ENCODE measurements at regions not wholly inside any gene's neighbourhood (a gene's known extent, or its start where the extent isn't known, plus 50 kb on each side); places are given as distances from the start of the nearest gene placed in this dataset.

DNA sequence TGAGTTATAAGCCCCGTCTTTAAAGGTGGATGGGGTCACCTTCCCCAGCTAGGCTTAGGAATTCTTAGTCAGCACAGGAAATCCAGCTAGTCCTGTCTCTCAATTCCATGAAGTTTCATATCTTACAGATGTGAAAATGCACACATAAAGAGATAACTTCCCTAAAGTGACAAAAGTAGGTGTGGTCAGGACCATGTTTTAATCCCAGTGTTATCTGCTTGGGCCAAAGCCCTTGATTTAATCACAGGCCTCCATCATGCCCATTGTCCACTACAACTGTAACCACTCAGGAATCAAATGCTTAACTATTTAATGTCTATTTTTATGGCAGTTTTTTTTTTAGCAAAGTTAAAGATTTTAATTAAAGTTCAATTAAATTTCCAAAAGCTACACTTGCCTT, 194.4 kb upstream of the BTG1 start:
- no peak for DNase-seq

DNA sequence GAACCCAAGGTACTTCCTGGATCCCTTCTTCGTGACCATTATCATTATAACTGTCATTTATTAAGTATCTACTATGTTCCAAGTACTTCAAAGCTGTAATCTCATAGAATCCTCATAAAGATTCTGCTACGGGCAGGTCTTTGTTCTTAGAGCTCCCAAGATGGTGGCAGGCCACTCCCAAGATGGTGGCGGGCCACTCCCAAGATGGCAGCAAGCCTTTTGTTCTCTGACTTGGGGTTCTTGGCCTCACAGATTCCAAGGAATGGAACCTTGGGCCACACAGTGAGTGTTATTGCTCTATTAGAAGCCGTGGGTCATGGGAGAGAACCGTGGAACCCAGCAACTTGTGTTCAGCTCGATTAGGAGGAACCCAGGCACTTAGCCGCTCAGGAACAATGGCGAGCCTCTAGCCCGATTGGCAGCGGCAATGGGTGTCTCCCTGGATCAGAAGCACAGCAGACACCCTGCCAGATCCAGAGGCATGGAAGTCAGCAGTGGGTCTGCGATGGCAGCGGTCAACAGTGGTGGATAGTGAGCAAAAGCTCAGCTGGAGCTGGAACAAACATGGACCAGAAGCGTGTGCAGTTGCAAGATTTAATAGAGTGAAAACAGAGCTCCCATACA, 193.7 kb upstream of the BTG1 start:
- no peak for DNase-seq

DNA sequence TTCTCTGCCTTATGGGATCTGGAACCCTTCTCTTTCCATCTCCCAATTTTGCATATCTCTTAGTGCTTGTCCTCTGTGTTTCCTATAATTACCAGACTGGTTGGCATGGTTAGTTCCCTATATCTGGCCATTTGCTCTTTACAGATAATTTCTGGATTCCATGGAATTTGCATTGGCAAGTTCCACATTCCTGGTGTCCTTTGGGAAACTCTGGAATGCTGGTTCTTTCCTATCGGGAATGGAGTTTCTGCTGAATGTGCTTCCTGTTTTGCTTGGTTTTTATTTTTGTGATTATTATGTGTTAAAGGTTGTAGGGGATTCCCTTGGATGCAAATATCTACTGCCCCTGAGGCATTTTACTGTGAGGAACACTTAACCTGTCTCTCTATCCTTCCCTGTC, 193.0 kb upstream of the BTG1 start:
- DNase-seq: no peak

DNA sequence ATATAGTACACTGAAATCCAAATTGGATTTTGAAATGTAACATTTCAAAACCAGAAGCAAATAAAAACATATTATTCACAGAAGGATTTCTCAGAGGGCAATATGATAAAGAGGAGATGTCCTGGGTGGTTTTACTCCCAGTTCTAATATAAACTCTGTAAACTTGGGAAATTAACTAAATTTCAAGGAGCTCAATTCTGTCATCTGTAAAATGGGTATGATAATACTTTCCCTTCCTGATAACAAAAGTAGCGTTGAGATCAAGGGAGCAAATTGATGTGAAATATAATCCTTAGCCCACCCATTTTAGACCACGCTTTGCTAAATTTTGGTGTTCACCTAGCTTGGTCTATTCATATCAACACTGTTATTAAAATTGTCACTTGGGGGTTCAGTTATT, 192.5 kb upstream of the BTG1 start:
- DNase-seq: no peak

DNA sequence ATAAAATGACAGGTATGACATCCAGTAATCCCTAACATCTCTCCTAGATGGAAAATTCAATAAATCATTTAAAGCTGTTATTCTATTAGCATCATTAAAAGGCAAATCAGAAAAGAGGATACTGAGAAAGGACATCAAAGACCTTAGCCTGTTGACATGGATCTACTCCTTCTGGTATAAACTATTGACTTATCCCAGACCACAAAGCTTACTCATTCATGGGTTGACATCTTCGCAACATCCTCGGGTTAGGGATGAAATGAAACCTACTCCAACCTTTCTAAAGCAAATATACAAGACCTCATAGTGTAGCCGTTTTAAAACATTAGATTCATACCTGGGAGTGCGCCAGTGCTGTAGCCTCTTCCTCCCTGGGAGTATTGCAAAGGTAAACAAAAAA, 191.5 kb upstream of the BTG1 start:
- DNase-seq: no peak

DNA sequence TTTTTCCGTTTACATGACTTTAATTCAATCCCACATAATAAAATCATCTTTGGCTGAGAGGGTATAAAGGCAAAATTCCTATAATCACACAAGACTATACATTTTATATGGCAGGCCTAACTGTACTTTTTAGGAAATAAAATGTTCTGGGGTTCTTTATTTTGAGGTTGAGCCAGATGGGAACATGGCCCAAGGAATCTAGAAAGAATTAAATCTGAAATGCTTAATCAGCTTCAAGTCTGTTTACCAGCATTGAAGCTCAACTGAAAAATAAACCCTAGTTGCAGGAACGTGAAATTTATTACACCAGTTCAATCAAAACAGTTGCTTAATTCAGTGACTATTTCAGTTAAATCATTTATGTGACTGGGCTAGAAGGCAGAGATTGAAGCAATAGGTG, 191.0 kb upstream of the BTG1 start:
- no peak for DNase-seq

DNA sequence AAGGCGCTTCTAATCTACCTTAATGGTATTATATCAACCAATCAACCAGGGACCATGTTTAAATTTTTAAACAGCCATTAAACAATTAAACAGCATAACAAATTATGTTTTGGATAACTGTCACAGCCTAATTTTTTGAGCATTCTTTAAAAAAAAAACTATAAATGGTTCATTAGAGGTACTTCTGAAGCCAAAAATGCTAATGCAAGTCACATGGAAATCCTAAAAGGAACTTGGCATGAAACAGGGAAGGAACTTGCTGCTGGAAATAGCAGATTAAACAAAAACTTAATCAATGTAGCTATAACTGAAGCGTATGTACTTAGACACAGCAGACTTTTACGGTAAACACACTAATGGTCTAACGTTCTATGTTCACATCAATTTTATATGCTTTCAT, 190.2 kb upstream of the BTG1 start:
- DNase-seq: no peak

DNA sequence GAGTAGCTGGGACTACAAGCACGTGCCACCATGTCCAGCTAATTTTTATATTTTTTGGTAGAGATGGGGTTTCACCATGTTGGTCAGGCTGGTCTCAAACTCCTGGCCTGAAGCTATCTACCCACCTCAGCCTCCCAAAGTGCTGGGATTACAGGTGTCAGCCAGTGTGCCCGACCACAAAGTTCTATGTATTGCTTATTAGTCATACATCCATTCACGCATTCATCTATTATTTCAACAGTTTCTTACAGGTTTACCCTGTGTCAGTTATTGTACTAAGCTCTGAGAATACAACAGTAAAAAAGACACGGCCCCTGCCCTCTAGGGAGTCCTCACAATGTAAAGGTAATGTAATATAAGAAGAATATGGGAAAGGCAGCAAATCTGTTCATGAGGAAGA, 188.9 kb upstream of the BTG1 start:
- DNase-seq: no peak

DNA sequence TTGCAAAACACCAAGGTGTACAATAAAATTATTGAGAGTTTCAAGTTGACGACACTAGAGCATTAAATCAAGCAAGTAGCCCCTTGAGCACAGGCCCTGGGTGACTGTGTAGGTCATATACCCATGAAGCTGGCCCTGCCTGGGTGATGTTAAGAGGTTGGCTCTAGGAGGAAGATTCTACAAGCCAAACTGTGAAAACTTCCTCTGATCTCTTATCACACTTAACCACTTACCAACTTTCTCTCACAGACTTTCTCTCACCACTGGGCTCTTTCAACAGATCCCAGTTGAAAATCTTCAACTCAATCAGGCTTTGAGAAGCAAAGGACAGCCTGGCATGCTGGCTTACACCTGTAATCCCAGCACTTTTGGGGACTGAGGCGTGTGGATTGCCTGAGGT, 186.9 kb upstream of the BTG1 start:
- no peak for DNase-seq

DNA sequence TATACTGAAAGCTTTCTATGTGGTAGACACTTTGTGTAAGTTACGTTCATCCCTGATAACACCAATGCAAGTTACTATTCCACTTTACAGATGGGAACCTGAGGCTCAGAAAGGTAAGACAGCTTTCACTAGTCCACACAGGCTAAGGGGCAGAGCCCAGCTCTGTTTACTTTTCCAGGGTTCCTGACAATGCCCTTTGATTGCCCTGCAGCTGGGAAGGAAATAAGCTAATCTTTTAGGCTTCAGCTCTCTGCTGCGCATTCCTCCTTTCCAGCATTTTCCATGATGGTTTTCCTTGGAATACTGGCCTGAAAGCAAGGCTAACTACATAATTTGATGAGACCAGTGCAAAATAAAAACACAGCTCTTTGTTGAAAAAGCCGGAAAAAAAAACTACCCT, 185.7 kb upstream of the BTG1 start:
- DNase-seq: no peak

DNA sequence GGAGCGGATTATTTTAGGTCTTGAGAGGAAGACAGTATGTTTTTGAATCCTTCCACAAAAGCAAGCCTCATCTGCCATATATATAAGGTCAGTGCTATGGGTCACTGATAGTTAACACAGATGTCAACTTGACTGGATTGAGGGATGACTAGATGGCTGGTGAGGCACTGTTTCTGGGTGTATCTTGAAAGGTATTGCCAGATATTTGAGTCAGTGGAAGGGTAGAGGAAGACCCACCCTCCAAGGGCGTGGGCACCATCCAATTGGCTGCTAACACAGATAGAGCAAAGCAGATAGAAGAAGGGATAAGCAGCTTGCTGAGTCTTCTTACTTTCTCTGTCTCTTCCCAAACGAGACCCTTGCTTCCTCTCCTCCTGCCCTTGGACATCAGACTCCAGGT, 185.0 kb upstream of the BTG1 start:
- DNase-seq: no peak

DNA sequence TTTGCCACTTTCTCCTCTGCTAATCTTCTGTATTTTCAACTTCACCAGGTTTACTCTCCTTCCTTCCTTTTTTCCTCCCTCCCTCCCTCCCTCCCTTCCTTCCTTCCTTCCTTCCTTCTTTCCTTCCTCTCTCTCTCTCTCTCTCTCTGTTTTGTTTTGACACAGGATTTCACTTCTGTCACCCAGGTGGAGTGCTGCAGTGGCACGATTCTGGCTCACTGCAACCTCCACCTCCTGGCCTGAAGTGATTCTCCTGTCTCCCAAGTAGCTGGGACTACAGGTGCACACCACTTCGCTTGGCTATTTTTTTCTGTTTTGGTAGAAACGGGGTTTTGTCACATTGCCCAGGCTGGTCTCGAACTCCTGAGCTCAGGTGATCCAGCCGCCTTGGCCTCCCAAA, 181.2 kb upstream of the BTG1 start:
- DNase-seq: no peak

DNA sequence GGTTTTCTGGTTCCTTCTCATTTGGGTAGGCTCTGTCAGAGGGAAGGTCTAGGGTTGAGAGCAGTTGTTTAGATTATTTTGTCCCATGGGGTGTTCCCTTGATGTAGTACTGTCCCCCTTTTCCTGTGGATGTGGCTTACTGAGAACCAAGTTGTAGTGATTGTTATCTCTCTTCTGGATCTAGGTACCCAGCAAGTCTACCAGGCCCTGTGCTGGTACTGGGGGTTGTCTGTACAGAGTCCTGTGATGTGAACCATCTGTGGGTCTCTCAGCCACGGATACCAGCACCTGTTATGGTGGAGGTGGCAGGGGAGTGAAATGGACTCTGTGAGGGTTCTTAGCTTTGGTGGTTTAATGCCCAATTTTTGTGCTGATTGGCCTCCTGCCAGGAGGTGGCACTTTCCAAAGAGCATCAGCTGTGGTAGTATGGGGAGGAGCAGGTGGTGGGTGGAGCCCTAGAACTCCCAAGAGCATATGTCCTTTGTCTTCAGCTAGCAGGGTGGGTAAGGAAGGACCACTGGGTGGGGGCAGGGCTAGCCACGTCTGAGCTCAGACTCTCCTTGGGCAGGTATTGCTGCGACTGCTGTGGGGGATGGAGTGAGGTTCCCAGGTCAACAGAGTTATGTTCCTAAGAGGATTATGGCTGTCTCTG, 179.3 kb upstream of the BTG1 start:
- no peak for DNase-seq

DNA sequence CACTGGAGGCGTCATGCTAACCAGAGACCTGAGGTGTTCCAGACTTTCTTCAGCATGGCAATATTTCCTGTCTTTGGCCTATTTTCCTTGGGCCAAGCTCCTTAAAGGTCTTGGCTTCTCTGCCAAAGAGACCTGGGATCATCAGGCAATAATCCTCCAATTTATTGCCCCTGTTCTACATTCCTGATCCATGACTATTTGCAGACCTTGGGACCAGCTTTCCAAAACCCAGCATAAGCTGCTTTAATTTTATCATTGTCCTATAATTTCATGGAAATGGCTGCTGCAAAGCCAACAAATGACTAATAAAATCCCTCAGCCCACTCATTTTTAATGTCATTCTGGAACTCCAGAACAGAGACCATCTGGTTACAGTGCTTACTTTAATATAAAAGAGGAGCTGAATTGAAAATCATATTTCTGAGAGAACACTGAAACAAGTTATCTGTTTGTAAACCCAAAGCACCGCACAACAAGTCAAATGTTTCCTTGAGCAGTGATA, 166.9 kb upstream of the BTG1 start:
- DNase-seq: no peak

DNA sequence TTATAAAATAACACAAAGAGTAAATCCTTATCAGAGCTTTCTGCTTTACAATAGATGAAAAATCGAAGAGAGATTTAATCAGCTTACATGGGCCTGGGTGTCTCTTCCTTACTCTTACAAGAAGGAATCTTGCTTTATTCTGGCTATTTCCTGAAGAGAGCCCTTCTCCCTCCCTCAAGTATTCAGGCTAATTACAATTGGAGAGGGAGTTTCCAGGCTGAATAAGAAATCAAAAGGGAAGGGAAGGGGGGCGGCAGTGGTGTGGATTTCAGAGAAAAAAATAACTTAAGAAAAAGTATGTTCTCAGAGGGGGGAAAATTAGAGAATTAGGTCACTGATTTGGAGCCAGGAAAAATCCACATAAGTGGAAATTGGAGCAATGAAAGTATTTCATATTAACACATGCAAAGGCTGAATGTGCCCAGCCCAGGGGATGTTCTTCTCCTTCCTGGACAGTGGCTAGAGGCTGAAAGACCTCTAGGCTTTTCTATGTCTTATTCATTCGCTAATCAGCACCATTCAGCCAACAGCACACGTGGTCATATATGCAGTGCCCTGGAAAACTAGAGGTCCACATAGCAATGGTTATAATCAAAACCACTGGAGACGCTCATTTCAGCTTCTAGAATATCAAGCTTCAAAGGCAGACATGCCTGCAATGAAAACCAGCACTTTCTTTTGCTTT, 158.9 kb upstream of the BTG1 start:
- no peak for DNase-seq

DNA sequence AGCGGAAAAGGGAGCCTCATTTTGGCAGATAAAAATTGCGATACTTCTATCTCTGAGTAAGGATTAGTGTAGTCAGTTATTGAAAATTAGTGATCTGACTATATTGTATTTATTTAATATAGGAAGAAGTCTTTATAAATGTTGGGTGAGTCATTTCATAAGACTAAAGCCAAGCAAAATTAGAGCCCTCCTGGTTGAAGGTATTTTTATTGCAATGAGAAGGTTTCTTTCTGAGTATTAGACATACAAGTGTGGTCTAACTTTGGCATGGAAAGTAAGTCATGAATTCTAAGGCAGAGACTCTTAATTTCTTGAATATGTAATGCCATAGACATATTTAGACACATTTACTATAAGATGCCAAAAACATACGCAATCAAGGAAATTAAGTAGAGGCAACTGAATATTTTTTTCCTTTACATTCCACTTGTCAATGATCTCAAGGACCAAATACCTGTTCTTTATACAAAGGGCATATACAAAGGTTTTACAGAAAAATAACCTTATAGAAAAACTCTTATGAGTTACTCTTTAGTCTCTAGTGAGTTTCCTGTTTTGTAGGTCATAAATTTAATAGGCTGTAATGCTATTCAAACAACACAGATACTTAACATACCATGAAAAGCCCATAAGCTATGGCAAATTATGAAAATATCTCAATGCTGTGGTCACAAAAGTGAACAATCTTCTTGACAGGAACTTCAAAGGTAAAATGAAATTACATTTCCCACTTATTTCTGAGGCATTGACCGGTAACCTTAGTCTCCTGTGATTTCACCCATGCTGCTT, 156.6 kb upstream of the BTG1 start:
- no peak for DNase-seq

DNA sequence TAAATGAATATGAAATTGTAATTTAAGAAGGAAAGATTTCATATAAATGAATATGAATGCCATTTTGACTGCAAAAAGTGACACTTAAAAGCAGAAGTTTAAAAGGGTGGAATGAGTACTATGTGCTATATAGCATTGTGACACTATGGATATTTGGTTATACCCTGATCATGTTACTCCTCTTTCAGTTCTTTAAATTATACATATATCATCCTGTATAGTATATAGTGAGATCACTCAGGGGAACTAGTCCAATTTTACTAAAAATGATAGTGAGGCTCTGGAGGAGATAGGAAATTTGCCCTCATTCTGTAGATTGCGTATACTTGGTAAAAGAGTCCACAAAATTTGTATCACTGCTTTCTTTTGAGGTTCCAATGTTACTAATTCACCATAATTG, 155.7 kb upstream of the BTG1 start:
- no peak for DNase-seq

DNA sequence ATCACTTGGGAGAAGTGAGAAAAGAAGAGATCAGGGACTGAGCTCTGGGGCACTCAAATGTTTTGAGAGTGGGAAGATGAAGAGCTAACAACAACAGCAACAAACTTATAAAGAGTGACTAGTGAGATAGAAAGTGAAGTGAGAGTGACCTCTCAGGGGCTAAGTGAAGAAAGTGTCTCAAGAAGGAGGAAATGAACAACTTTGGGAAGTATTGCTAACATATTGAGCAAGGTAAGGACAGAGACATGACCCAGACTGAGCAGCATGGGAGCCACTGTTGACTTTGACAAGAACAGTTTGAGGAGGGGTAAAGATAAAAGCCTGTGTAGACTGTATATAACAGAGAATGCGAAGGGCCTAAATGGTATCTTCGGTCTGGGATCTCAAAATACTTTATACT, 155.1 kb upstream of the BTG1 start:
- no peak for DNase-seq

DNA sequence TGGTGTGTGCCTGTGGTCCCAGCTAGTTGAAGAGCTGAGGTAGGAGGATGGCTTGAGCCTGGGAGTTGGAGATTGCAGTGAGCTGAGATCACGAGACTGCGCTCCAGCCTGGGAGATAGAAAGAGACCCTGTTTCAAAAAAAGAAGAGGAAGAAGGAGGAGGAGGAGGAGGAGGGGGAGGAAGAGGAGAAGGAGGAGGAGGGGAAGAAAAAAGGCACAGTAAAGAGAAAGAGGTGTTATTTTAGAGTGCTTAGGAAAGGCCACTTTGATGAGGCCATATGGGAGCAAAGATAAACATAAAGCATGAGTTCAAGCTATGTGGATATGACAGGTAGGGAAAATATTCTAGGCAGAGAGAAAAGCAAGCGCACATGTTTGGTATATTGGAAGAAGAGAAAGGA, 154.1 kb upstream of the BTG1 start:
- no peak for DNase-seq

DNA sequence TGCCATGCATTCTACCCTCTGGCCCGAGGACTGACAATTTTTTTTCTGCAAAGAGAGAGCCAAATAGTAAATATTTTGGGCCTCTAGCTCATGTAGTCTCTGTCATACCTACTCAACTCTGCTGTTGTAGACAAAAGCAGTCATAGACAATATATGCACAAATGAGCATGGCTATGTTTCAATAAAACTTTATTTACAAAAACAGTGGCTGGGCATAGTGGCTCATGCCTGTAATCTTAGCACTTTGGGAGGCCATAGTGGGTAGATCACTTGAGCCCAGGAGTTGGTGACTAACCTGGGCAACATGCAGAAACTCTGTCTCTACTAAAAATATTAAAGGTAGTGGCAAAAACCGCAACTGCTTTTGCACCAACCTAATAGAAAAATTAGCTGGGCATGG, 153.7 kb upstream of the BTG1 start:
- DNase-seq: no peak

DNA sequence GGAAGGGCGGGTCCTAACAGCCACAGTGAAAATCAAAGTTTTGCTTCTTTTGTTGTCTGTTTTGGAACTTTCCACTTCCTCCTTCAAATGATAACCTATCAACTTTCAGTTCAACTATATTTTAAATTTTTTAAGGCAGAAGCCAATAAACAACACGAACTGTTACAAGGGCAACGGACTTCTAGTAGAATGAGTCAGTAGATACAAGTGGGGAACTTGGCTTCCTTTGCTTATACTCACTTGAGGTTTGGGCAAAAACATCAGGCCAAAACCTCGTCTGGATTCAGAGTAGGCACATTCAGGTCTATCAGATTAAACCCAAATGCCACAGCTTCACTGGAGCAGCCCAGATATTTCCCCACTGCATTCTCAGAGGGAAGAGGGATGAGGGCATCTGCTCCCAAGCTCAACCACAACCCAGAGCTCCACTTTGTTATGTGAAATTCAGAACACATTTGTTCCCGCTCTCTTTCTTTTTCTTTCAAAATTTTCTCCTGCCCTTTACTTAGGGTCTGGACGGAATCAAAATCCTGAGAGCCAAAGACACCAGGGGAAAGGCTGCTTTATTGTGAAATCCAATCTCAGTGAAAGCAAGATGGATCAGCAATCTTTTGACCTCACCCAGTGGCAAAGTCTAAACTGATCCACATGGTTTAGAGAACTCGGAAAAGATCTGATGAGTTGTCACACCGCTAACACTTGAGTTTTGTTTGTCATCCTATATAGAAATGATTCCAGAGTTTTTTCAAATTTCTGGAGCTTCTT, 152.5 kb upstream of the BTG1 start:
- DNase-seq: no peak

DNA sequence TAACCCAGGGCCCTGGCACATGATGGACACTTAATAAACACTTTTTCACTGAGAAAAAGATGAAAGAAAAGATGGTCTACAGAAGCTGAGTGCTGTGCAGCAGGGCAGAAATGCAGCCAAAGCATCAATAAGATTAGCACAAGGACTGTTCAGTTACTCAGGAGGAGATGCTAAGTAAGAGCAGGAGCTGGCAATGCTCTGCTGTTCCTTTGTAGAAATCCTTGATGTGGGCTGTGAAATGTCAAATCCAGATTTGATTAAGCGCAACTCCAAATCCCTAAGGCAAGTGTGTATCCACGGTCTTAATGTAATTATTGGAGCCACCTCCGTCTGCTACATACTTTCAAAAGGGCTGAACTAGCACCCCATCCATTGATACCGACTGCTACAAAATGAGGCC, 151.8 kb upstream of the BTG1 start:
- no peak for DNase-seq

DNA sequence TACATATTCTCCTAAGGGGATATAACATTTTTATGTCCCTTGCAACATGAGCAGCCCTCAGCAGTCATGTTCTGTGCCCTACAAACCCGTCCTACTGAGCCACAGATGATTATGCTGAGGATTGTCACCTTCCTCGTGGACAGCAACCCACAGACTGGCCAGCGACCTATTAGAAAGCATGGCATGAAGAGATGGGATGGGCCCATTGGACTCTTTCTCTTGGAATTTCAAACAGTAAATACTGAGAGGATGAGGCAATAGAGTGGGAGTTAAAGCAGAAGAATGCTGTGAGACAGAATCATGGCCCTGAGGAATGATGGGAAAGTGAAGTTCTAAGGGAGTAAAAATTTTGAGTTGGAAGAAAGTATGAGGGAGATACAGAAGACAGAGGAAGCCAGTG, 149.9 kb upstream of the BTG1 start:
- DNase-seq: no peak
